ENCODE measurements at regions not wholly inside any gene's neighbourhood (a gene's known extent, or its start where the extent isn't known, plus 50 kb on each side); places are given as distances from the start of the nearest gene placed in this dataset.
"Not testable (repeated sequence)": the region's sequence is repeated elsewhere in the genome, so short reads cannot be mapped to it uniquely, and the experiment has no call there.

DNA sequence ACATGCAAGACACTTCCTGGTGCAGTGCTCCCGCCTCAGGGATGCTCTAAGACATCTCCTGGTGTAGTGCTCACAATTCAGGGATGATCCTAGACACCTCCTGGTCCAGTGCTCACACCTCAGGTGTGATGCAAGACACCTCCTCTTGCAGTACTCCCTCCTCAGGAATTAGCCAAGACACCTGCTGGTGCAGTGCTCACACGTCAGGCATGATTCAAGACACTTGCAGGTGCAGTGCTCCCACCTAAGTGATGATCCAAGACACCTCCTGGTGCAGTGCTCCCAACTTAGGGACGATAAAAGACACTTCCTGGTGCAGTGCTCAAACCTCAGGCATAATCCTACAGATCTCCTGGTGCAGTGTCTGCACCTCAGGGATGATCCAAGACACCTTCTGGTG, 117.0 kb downstream of the ASB1 start:
- H2AFZ ChIP-seq (ENCODE audit: insufficient read depth, low read depth, low read length, poor library complexity, severe bottlenecking); DNase-seq; H3K27ac ChIP-seq (ENCODE audit: low read length in 2 of 2); H3K4me2 ChIP-seq (replicated peaks; ENCODE audit: low read depth, low read length, poor library complexity, severe bottlenecking); H3K9me3 Mint-ChIP-seq (ENCODE audit: insufficient read depth); H3K4me3 ChIP-seq (ENCODE audit: control extremely low read depth in 1 of 5, extremely low read depth in 1 of 5, insufficient read depth in 1 of 5, low read depth in 2 of 5, low read length in 4 of 5); H3K79me2 ChIP-seq (ENCODE audit: control insufficient read depth, insufficient read depth, low read length); H4K20me1 ChIP-seq (ENCODE audit: control insufficient read depth, insufficient read depth, low read length, poor library complexity, severe bottlenecking); H3K9ac ChIP-seq (ENCODE audit: low read length); H3K36me3 ChIP-seq (replicated peaks in 1 of 2; ENCODE audit: control extremely low read depth in 1 of 2, control insufficient read depth in 1 of 2, extremely low read depth in 1 of 2, insufficient read depth in 2 of 2, low read length in 1 of 2); POLR2A ChIA-PET; intact Hi-C loops (cut with micrococcal nuclease); H3K4me1 Mint-ChIP-seq; H3K27ac Mint-ChIP-seq; H3K4me3 Mint-ChIP-seq; ATAC-seq (ENCODE audit: low read depth); CTCF ChIA-PET; H3K4me1 ChIP-seq (ENCODE audit: control insufficient read depth in 2 of 2, insufficient read depth in 2 of 2, low read length in 2 of 2): not testable (repeated sequence)
- H3K27me3 Mint-ChIP-seq = peaks cover 27% of the 10 kb centered on the region
- peaks cover 0 to 39% (median 4%) of the 10 kb centered on the region in 4 experiments for H3K27me3 ChIP-seq (replicated peaks in 1 of 4; ENCODE audit: control extremely low read depth in 1 of 4, control insufficient read depth in 3 of 4, insufficient read depth in 4 of 4, low read length in 3 of 4)
- 65% methylated on average over 3 of the region's 3 CpGs for WGBS (ENCODE audit: insufficient coverage)
- peaks cover 0 to 31% (median 0%) of the 10 kb centered on the region in 3 donors for H3K9me3 ChIP-seq (ENCODE audit: control extremely low read depth in 1 of 3, control insufficient read depth in 2 of 3, insufficient read depth in 1 of 3, low read length in 2 of 3)

DNA sequence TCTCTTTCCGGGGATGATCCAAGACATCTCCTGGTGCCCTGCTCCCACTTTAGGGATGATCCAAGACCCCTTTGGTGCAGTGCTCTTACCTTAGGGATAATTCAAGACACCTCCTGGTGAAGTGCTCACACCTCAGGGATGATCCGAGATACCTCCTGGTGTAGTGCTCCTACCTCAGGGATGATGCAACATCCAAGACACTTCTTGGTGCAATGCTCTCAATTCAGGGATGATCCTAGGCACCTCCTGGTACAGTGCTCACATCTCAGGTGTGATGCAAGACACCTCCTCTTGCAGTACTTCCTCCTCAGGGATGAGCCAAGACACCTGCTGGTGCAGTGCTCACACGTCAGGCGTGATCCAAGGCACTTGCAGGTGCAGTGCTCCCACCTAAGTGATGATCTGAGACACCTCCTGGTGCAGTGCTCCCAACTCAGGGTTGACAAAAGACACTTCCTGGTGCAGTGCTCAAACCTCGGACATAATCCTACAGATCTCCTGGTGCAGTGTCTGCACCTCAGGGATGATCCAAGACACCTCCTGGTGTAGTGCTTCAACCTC, 122.3 kb downstream of the ASB1 start:
- TF ChIP-seq, protein P1, sequence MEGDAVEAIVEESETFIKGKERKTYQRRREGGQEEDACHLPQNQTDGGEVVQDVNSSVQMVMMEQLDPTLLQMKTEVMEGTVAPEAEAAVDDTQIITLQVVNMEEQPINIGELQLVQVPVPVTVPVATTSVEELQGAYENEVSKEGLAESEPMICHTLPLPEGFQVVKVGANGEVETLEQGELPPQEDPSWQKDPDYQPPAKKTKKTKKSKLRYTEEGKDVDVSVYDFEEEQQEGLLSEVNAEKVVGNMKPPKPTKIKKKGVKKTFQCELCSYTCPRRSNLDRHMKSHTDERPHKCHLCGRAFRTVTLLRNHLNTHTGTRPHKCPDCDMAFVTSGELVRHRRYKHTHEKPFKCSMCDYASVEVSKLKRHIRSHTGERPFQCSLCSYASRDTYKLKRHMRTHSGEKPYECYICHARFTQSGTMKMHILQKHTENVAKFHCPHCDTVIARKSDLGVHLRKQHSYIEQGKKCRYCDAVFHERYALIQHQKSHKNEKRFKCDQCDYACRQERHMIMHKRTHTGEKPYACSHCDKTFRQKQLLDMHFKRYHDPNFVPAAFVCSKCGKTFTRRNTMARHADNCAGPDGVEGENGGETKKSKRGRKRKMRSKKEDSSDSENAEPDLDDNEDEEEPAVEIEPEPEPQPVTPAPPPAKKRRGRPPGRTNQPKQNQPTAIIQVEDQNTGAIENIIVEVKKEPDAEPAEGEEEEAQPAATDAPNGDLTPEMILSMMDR (IDR thresholded peaks at IDR 0.05) = no peak
- TF ChIP-seq EZH2 (IDR thresholded peaks at IDR 0.05; ENCODE audit: borderline replicate concordance, insufficient read depth, low read depth, low read length, poor library complexity, severe bottlenecking) = no peak
- intact Hi-C loops (cut with micrococcal nuclease) = no loop called here
- peaks cover 6% of the 10 kb centered on the region for H3K27me3 Mint-ChIP-seq

More for the DNA sequence above, 122.3 kb downstream of the ASB1 start:
- no peak overlapping the region for H3K27ac ChIP-seq (ENCODE audit: low read length in 2 of 2)
- no peaks in the 10 kb centered on the region for H3K4me1 Mint-ChIP-seq
- DNase-seq (no peak), ATAC-seq (ENCODE audit: low read depth) (no peak)
- H3K36me3 ChIP-seq (replicated peaks in 1 of 2; ENCODE audit: control extremely low read depth in 1 of 2, control insufficient read depth in 1 of 2, extremely low read depth in 1 of 2, insufficient read depth in 2 of 2, low read length in 1 of 2) = no peaks in the 10 kb centered on the region
- CTCF ChIA-PET = no interaction called here
- no peaks in the 10 kb centered on the region for H3K79me2 ChIP-seq (ENCODE audit: control insufficient read depth, insufficient read depth, low read length)
- H3K4me1 ChIP-seq (ENCODE audit: control insufficient read depth in 2 of 2, insufficient read depth in 2 of 2, low read length in 2 of 2) = no peaks in the 10 kb centered on the region
- no peak overlapping the region for H3K27ac Mint-ChIP-seq
- WGBS (ENCODE audit: insufficient coverage) = 94% methylated on average over 5 of the region's 5 CpGs
- H3K9me3 ChIP-seq (ENCODE audit: control extremely low read depth in 1 of 3, control insufficient read depth in 2 of 3, insufficient read depth in 1 of 3, low read length in 2 of 3) = peaks cover 0 to 26% (median 0%) of the 10 kb centered on the region in 3 donors
- H3K27me3 ChIP-seq (replicated peaks in 1 of 4; ENCODE audit: control extremely low read depth in 1 of 4, control insufficient read depth in 3 of 4, insufficient read depth in 4 of 4, low read length in 3 of 4) = peaks cover 0 to 25% (median 3%) of the 10 kb centered on the region in 4 experiments
- H3K9me3 Mint-ChIP-seq (ENCODE audit: insufficient read depth) = peaks cover 2% of the 10 kb centered on the region
- H4K20me1 ChIP-seq (ENCODE audit: control insufficient read depth, insufficient read depth, low read length, poor library complexity, severe bottlenecking) = no peaks in the 10 kb centered on the region
- H3K4me2 ChIP-seq (replicated peaks; ENCODE audit: low read depth, low read length, poor library complexity, severe bottlenecking) = no peak overlapping the region
- H3K4me3 Mint-ChIP-seq = no peak overlapping the region
- POLR2A ChIA-PET = no interaction called here
- no peak overlapping the region for H3K4me3 ChIP-seq (ENCODE audit: control extremely low read depth in 1 of 5, extremely low read depth in 1 of 5, insufficient read depth in 1 of 5, low read depth in 2 of 5, low read length in 4 of 5)
- no peak overlapping the region for H3K9ac ChIP-seq (ENCODE audit: low read length)
- H2AFZ ChIP-seq (ENCODE audit: insufficient read depth, low read depth, low read length, poor library complexity, severe bottlenecking) = no peak overlapping the region

All from B cell (primary cell).